GM10266 (cell line): ENCODE measurements at regions not wholly inside any gene's neighbourhood (a gene's known extent, or its start where the extent isn't known, plus 50 kb on each side); places are given as distances from the start of the nearest gene placed in this dataset.

ENCODE experiments used
- DNase-seq: peaks from one replicate; pipeline ENCODE4 v3.0.0; 2012; ENCODE audit errors: extremely low spot score
- TF ChIP-seq, protein P1 (sequence below): IDR thresholded peaks from 2 replicates; pipeline ENCODE4 v1.5.1; 2012; ENCODE audit warnings: mild to moderate bottlenecking, low read depth; ENCODE audit not compliant: control insufficient read depth, insufficient read depth; ENCODE audit errors: missing control alignments

- no peak for DNase-seq
- TF ChIP-seq, protein P1, sequence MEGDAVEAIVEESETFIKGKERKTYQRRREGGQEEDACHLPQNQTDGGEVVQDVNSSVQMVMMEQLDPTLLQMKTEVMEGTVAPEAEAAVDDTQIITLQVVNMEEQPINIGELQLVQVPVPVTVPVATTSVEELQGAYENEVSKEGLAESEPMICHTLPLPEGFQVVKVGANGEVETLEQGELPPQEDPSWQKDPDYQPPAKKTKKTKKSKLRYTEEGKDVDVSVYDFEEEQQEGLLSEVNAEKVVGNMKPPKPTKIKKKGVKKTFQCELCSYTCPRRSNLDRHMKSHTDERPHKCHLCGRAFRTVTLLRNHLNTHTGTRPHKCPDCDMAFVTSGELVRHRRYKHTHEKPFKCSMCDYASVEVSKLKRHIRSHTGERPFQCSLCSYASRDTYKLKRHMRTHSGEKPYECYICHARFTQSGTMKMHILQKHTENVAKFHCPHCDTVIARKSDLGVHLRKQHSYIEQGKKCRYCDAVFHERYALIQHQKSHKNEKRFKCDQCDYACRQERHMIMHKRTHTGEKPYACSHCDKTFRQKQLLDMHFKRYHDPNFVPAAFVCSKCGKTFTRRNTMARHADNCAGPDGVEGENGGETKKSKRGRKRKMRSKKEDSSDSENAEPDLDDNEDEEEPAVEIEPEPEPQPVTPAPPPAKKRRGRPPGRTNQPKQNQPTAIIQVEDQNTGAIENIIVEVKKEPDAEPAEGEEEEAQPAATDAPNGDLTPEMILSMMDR, result no peak
These were observed 919.0 kb downstream of the RAPGEF2 start for GRCh38 chr4:160021870-160022269.

- no peak for DNase-seq
- TF ChIP-seq, protein P1, result no peak
These were observed 923.8 kb downstream of the RAPGEF2 start for GRCh38 chr4:160026721-160027120.

DNA sequence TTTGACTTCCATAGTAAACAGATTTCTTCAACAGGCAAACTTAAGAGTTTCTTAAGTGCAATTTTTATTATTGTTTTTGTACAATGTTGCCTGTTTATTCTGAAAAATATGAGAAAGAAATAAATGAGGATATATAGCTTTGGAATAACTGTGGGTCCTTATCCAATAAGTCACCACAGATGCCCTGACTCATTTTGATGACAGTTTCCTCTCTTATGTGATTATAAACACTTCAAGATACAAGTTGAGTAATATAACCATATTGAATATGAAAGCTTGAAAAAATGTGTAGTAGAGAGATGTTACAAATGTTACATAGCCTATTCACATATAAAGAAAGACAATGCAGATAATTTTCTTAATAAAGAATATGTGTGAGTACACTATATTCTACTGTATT is 931.6 kb downstream of the RAPGEF2 start:
- no peak for DNase-seq
- TF ChIP-seq, protein P1, result no peak

- no peak for DNase-seq
These were observed 935.7 kb downstream of the RAPGEF2 start for GRCh38 chr4:160038615-160039014.

GRCh38 chr4:160044693-160045092 is 941.8 kb downstream of the RAPGEF2 start:
- TF ChIP-seq, protein P1, result no peak
- DNase-seq, result no peak

More at GRCh38 chr4:160038615-160039014, 935.7 kb downstream of the RAPGEF2 start:
- TF ChIP-seq, protein P1, result no peak

DNA sequence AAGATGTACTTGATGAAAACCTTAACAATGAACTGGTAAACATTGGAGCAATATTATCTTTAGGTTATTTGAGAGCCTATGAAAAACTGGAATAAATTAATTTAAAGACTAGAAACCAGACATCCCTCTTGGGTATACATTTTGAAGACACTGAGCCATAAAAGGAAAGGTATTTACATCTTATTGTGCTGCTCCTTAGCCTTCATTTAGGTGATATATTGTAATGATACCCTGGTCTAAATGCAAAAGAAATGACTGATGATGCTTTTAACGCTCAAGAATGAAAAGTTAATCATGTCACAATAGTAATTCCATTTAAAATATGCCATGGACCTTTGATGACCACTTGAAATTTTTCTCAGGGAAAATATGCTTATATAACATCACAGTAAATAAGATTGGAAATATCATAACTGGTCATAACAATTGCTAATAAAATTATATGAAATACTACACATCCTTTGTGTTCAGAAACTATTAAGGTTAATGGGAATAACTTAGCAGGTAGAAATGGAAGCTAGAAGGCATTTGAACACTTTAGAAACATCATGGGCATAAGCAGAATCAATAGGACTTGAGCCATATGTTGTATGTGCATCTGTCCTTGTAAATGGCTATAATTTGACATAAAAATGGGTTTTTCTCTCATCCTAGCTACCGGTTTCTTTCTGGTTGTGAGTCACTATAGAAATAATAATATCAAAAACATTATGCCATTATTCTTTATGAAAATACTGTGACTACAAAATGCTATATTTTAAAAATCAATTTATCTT is 979.7 kb downstream of the RAPGEF2 start:
- no peak for DNase-seq
- TF ChIP-seq, protein P1, result no peak

DNA sequence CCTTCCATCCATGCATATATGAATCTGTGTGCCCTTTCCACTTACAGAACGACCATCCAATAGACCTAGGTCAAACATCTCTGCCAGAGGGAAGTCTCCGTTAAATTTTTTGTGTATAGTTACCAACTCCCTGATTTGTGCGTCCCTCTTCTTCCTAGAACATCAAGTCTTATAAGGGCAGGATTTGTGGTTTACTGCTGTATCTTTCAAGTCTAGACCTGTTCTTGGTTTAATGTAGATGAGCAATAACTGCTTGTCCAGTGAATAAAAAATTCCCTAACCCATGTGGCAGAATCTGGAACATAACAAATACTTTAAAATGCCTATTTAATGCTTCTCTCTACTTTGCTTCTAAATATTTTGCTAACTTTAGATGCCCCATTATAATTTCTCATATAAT is 988.8 kb downstream of the RAPGEF2 start:
- DNase-seq, result no peak
- TF ChIP-seq, protein P1, result no peak
